K562 (cell line): ENCODE measurements at regions not wholly inside any gene's neighbourhood (a gene's known extent, or its start where the extent isn't known, plus 50 kb on each side); places are given as distances from the start of the nearest gene placed in this dataset.
"Not testable (repeated sequence)": the region's sequence is repeated elsewhere in the genome, so short reads cannot be mapped to it uniquely, and the experiment has no call there.

ENCODE experiments used
- CHD2 ChIP-seq: IDR thresholded peaks from 2 replicates; pipeline ENCODE4 v1.6.1; 2011; ENCODE audit warnings: low read depth, low read length
- EP300 ChIP-seq: IDR thresholded peaks from 2 replicates; pipeline ENCODE4 v1.6.1; 2012; ENCODE audit warnings: low read length, improper control_type of control experiment
- FOXA1 ChIP-seq: fragments of 450-650 bp; IDR thresholded peaks from 2 replicates; pipeline ENCODE4 v1.6.1; 2016; ENCODE audit warnings: mild to moderate bottlenecking, borderline replicate concordance
- MAZ ChIP-seq, 2 experiments: fragments of 450-650 bp in 1 of 2; sonication (generic) in 1 of 2; formaldehyde crosslinking; IDR thresholded peaks in 1 of 2; conservative IDR thresholded peaks in 1 of 2; 2 replicates each; pipeline versions ENCODE4 v1.4.0 to v1.5.0; 2020; ENCODE audit warnings: mild to moderate bottlenecking in 1 of 2, missing genetic modification reagents in 1 of 2
- POLR2AphosphoS5 ChIP-seq: IDR thresholded peaks from 2 replicates; pipeline ENCODE4 v1.6.1; 2011; ENCODE audit warnings: mild to moderate bottlenecking, low read depth, low read length, moderate library complexity; ENCODE audit not compliant: control insufficient read depth, insufficient read depth
- RAD21 ChIP-seq, 2 experiments: fragments of 250-450 bp in 1 of 2; fragments of 450-650 bp in 1 of 2; sonication (Bioruptor Pico) in 1 of 2; formaldehyde crosslinking in 1 of 2; IDR thresholded peaks in 1 of 2; conservative IDR thresholded peaks in 1 of 2; 2 replicates each; pipeline versions ENCODE4 v1.4.0 to v1.8.0; 2020 to 2022; ENCODE audit warnings: mild to moderate bottlenecking in 2 of 2, moderate library complexity in 1 of 2
- SMAD1 ChIP-seq: fragments of 150-350 bp; IDR thresholded peaks from 2 replicates; pipeline ENCODE4 v1.6.1; 2014; ENCODE audit warnings: low read length, low read depth; ENCODE audit not compliant: partially characterized antibody
- ZNF224 ChIP-seq: sonication (generic); formaldehyde crosslinking; IDR thresholded peaks from 2 replicates; pipeline ENCODE4 v1.8.0; 2022; ENCODE audit warnings: mild to moderate bottlenecking, missing genetic modification reagents
- ZSCAN29 ChIP-seq: fragments of 450-650 bp; IDR thresholded peaks from 2 replicates; pipeline ENCODE4 v1.6.1; 2017

GRCh38 chr18:1097991-1098735 is 193.5 kb downstream of the ADCYAP1 start:
- not testable (repeated sequence) for TF ChIP-seq MAZ (CRISPR knock-in tag; conservative IDR thresholded peaks at IDR 0.05 in 1 of 2, IDR thresholded peaks at IDR 0.05 in 1 of 2); EP300; SMAD1; FOXA1; ZNF224 (CRISPR knock-in tag); CHD2; ZSCAN29; RAD21 (CRISPR knock-in tag; conservative IDR thresholded peaks at IDR 0.05 in 1 of 2, IDR thresholded peaks at IDR 0.05 in 1 of 2); POLR2AphosphoS5
